COLO668 (cell line): ENCODE measurements at regions not wholly inside any gene's neighbourhood (a gene's known extent, or its start where the extent isn't known, plus 50 kb on each side); places are given as distances from the start of the nearest gene placed in this dataset.
"Not testable (repeated sequence)": the region's sequence is repeated elsewhere in the genome, so short reads cannot be mapped to it uniquely, and the experiment has no call there.

Source experiments
- DNase-seq: peaks from one replicate; lab custom pipeline; 2025; ENCODE audit not compliant: unreplicated experiment; lab: John Stamatoyannopoulos, UW

- DNase-seq, result no peak
Observed at GRCh38 chr2:103364177-103364576, 602.3 kb downstream of the TMEM182 start.

GRCh38 chr2:103365071-103365470 lies 603.2 kb downstream of the TMEM182 start:
- no peak for DNase-seq

DNA sequence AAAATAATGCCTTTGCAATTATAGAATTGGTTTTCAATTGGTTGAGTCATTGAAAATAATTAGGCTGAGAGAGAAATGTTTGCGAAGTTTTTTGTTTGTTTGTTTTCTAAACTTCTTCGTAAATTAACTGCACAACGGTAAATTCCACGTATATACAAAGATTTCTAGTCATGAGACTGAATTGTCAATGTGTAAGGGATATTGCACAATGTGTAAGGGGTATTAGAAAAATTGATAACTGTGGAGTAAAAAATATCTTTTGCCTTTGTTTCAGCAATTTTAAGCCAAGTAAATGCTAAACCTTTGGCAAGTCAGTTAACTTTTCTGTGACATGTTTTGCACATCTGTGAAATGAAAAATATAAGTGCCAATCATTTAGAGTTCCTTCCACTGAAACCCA lies 606.0 kb downstream of the TMEM182 start:
- no peak for DNase-seq

DNA sequence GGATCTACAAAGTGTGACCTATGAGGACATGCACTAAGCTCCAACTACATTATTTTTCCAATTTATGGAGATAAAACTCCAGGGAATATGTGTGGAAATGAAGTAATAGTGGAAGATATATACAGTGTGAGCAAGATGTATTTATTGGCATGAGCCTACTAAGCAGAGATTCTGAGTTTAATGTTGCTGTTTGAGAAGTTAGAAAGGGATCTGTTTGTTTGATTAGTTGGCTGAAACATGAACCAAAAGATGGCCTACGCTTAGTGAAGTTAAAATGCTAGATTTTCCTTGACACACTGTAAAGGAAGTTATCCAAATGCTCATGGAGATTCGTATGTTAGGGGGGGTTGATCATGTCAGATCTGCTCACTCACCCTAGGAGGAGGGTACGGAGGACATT lies 621.7 kb downstream of the TMEM182 start:
- DNase-seq, result no peak

DNA sequence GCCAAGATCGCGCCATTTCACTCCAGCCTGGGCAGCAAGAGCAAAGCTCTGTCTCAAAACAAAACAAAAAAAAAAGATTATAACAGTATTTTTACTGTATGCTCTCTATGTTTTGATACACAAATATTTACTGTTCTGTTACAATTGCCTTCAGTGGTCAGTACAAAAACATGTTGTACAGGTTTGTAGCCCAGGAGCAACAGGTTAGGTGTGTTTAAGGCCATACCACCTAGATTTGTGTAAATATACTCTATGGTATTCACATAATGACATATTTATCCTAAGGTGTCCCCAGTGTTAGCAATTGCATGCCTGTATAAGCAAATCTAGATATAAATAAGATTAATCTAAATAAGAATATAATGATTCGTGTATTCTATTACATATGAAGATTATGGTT lies 625.0 kb downstream of the TMEM182 start:
- no peak for DNase-seq

- no peak for DNase-seq
Observed at GRCh38 chr2:103387888-103388287, 626.1 kb downstream of the TMEM182 start.

DNA sequence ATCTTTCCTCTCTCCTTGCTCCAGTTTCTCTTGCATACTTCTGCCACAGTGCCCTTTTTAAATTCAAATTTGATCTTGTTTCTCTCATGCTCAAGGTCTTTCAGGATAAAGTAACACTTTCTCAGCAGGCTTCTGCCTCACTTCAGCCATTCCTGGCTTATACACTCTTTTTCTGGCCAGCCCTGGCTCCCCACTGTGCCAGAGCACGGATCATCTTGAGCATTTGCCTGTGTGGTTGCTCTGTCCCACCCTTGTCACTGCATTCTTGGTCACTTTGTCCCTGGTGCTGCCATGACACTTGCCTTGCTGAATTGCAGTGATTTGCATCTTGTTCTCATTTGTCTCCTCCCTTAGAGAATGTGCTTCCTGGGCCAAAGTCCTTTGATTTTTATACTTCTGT lies 634.3 kb downstream of the TMEM182 start:
- no peak for DNase-seq

DNA sequence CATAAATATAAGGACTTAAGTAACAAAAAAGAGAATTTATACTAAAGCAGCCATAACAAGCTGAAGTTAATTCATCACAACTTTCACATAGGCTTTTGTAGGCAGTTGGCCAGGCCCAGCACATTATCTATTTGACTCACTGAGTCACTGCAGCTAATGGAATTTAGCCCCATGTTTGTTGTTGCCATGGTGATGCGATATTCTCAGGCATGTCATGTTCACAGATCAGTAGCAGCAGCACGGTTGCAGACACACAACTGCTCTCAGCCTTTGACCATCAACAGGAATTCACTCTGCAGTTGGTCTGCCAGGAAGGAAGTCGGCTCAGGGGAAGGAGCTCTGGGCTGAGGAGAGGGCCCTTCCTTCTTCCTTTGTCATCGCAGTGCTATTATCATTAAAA lies 639.8 kb downstream of the TMEM182 start:
- no peak for DNase-seq

GRCh38 chr2:103402336-103402735 lies 640.5 kb downstream of the TMEM182 start:
- DNase-seq, result no peak

DNA sequence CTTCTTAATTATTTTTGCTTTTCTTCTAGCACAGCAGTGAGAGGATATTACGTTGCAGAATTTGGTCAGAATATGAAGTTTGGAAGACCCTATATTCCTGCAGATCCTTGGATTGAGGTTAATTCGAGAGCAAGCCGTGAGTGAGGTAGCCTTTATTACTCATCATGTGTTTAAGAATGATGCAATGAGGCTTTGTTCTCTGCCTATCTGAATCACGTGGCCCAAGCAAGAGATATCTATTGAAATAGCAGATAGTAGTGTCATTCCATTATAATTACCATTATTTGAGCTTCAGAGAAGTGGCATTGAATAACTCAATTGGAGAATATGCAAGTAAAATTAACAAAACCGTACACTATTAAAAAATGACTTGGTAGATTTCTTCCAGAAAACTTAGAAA lies 641.1 kb downstream of the TMEM182 start:
- DNase-seq, result no peak

- not testable (repeated sequence) for DNase-seq
Observed at GRCh38 chr2:103403388-103403787, 641.6 kb downstream of the TMEM182 start.

GRCh38 chr2:103410221-103410620 lies 648.4 kb downstream of the TMEM182 start:
- DNase-seq, result no peak

DNA sequence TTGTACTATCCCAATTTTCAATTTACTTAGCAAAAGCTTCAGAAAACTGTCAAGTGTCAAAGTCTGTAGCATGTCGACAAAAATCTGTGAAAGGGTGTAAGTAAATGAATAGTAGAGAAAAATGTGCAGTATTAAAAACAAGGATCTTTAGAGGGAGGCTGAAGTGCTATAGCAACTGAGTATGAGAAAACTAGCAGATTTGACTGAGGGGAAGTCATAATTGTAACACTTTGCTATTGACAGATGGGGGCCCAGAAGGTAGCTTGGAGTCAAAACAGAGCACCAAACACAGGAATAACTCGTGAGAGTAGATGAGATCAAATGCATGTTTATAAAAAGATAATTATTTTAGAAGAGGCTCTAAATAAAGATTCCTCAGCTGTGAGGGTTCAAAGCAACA lies 657.7 kb downstream of the TMEM182 start:
- DNase-seq, result no peak

DNA sequence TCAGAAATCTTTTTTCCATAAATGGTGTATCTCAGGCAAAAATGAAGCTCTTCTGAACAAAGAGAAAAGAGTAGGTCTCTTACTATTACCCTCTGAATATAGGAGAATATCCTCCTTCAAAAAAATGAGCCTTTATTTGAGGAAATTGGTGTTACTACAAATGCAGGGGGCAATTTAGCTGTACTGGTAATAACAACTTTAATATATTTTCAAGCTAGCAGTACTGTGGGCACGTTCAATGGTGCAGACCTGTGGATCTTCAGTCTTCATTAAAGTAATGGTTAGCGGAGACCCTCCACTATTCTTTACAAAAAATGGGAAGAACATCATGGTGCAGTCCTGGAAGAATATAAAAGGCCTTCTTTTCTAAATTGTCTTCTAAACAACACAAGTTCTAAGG lies 661.3 kb downstream of the TMEM182 start:
- no peak for DNase-seq

DNA sequence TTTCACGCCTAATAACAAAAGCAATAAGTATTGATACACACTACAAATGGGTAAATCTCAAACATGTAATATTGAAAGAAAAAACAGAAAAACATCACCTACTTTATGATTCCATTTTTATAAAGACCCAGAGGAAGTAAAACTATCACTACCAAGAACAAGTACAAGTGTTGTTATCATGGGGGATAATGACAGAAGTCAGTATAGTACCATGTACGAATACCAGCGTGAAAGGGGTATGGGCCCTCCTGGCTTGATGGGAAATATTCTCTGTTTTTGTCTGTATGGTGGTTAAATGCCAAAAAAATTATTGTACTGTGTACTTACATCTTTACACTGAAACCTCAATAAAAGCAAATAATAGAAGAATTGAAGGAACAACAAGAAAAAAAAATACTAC lies 665.7 kb downstream of the TMEM182 start:
- no peak for DNase-seq

- DNase-seq, result no peak
Observed at GRCh38 chr2:103430191-103430590, 668.4 kb downstream of the TMEM182 start.

GRCh38 chr2:103435010-103435409 lies 673.2 kb downstream of the TMEM182 start:
- no peak for DNase-seq

DNA sequence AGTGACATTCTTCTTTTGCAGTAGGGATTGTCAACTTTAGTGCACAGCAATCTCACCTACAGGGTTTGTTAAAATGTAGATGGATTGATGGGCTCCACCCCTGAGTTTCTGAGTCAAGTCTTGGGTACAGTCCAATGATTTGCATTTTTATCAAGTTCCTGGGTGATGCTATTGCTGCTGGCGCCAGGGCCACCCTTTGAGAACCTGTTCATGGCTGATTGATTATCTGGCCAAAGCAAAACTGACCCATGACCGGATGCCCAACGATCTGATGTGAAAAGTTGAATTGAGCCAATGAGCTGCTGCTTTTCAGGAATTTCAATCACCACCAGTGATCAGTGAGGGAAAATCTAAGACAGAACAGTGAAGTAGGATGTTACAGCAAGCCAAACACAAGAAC lies 675.3 kb downstream of the TMEM182 start:
- no peak for DNase-seq

- DNase-seq, result peak; percentile 43
Observed at GRCh38 chr2:103445347-103445746, 683.5 kb downstream of the TMEM182 start.

DNA sequence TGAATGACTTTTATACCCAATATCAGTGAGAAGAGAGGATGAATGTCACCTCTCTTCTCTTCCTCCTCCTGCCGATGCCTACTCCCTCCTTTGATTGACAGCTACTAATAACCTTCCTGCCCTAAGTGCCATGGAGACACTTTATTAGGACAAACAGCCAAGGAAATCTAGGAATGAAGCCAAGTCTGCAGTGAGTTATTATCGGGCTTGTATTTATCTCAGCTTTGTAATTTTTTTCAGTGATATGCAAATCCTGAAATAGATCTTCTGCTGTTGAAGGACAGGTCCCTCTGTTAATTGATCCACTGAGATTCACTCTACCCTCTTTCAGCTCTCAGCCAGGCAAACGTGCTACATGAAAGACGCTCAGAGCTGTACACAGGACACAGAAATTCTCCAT lies 686.7 kb downstream of the TMEM182 start:
- no peak for DNase-seq

DNA sequence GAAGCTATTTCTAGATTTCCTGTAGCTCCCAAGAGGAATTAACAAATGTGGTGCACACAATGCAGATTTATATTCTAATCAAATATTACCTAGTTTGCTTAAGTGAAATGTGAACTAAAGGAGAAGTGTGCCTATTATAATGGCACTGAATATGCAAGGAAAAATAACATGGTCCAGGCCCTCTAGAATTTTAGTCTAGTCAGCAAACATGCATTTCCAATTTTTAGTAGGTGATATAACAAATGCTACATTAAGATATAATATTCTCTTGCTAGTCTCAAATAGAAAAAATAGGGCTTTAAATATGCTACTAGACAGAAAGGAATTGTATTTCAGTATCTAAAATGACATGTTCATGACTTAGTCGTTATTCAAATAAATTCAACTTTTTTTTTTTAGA lies 689.5 kb downstream of the TMEM182 start:
- no peak for DNase-seq

- DNase-seq, result peak; percentile 10
Observed at GRCh38 chr2:103459283-103459682, 697.5 kb downstream of the TMEM182 start.

- no peak for DNase-seq
Observed at GRCh38 chr2:103462101-103462500, 700.3 kb downstream of the TMEM182 start.

- no peak for DNase-seq
Observed at GRCh38 chr2:103462712-103463111, 700.9 kb downstream of the TMEM182 start.
